ENCODE measurements at regions not wholly inside any gene's neighbourhood (a gene's known extent, or its start where the extent isn't known, plus 50 kb on each side); places are given as distances from the start of the nearest gene placed in this dataset.

GRCh38 chr5:91487420-91487819 is 104.3 kb upstream of the ARRDC3 start:
- FAIRE-seq = no peak
- CTCF ChIA-PET = no interaction called here

GRCh38 chr5:91486638-91487037 is 103.5 kb upstream of the ARRDC3 start:
- intact Hi-C loops (cut with micrococcal nuclease; ENCODE audit: unreplicated experiment) = no loop called here
- no peak for FAIRE-seq
- no peak for TF ChIP-seq CREM (IDR thresholded peaks at IDR 0.05; ENCODE audit: low read depth)
- TF ChIP-seq KAT2A (conservative IDR thresholded peaks at IDR 0.05; ENCODE audit: control insufficient read depth, low read depth, low read length) = no peak
- no peak for TF ChIP-seq SP1 (IDR thresholded peaks at IDR 0.05; ENCODE audit: low read depth, low read length)
- TF ChIP-seq CTCF (IDR thresholded peaks at IDR 0.05 in 2 of 3, conservative IDR thresholded peaks at IDR 0.05 in 1 of 3; ENCODE audit: control insufficient read depth in 2 of 3, extremely low read depth in 1 of 3, insufficient read depth in 1 of 3, low read depth in 3 of 3, low read length in 3 of 3) = no peak
- TF ChIP-seq JUNB (IDR thresholded peaks at IDR 0.05) = no peak
- TF ChIP-seq ZNF207 (IDR thresholded peaks at IDR 0.05; ENCODE audit: borderline replicate concordance) = no peak
- TF ChIP-seq POU2F2 (IDR thresholded peaks at IDR 0.05; ENCODE audit: borderline replicate concordance, low read depth, low read length) = no peak
- no peak for TF ChIP-seq MLLT1 (IDR thresholded peaks at IDR 0.05)
- TF ChIP-seq ZBTB11 (CRISPR knock-in tag; IDR thresholded peaks at IDR 0.05) = no peak

More at GRCh38 chr5:91487420-91487819, 104.3 kb upstream of the ARRDC3 start:
- Histone ChIP-seq H3K4me2 (ENCODE audit: control insufficient read depth, insufficient read depth) (no peak overlapping the region), H4K20me1 (ENCODE audit: control insufficient read depth, insufficient read depth) (no peaks in the 10 kb centered on the region), H3K36me3 (ENCODE audit: control insufficient read depth in 2 of 2, insufficient read depth in 2 of 2, low read length in 1 of 2) (no peaks in the 10 kb centered on the region), H3K9me3 (replicated peaks; ENCODE audit: control insufficient read depth, insufficient read depth, low read length) (no peaks in the 10 kb centered on the region), H3K27me3 (replicated peaks in 1 of 2; ENCODE audit: control insufficient read depth in 2 of 2, insufficient read depth in 2 of 2, low read length in 1 of 2) (no peaks in the 10 kb centered on the region), H3K4me1 (ENCODE audit: control insufficient read depth, insufficient read depth, low read length) (no peaks in the 10 kb centered on the region; the same call in 1 of the 2 replicates), H2AFZ (ENCODE audit: control insufficient read depth, low read depth, low read length) (no peak overlapping the region), H3K9ac (ENCODE audit: control insufficient read depth, insufficient read depth, low read length) (no peak overlapping the region), H3K79me2 (ENCODE audit: control insufficient read depth, insufficient read depth, low read length) (no peaks in the 10 kb centered on the region), H3K27ac (ENCODE audit: control insufficient read depth, insufficient read depth) (no peak overlapping the region), H3K4me3 (no peak overlapping the region)
- POLR2A ChIA-PET = no interaction called here
- intact Hi-C loops (cut with micrococcal nuclease; ENCODE audit: unreplicated experiment) (no loop called here), in situ Hi-C loops (cut with MboI) (no loop called here)
- SMC1A ChIA-PET (ENCODE audit: uncharacterized antibody, unreplicated experiment) = interaction anchor here (1.0 kb wide), 1 partner anchor 12 kb away, joined by 5 read pairs; no protein-coding TSS in a partner anchor
- DNase-seq (ENCODE audit: low read depth, low spot score) (no peak), ATAC-seq (no peak)
- no peak for TF ChIP-seq IRF4 (IDR thresholded peaks at IDR 0.05; ENCODE audit: low read depth, low read length)
- no peak for TF ChIP-seq HDAC6 (IDR thresholded peaks at IDR 0.05; ENCODE audit: unreplicated experiment)
- WGBS (ENCODE audit: insufficient coverage, insufficient replicate concordance, low lambda C conversion rate, missing lambda C conversion rate) = 43% methylated on average over 2 of the region's 2 CpGs
- RAD21 ChIA-PET (ENCODE audit: unreplicated experiment) = no interaction called here
- no TSS peak for BruUV-seq (replicated peaks)

More at GRCh38 chr5:91486638-91487037, 103.5 kb upstream of the ARRDC3 start:
- Histone ChIP-seq H3K27ac (ENCODE audit: control insufficient read depth, insufficient read depth) (no peak overlapping the region), H2AFZ (ENCODE audit: control insufficient read depth, low read depth, low read length) (no peak overlapping the region), H3K9me3 (replicated peaks; ENCODE audit: control insufficient read depth, insufficient read depth, low read length) (no peaks in the 10 kb centered on the region), H3K79me2 (ENCODE audit: control insufficient read depth, insufficient read depth, low read length) (no peaks in the 10 kb centered on the region), H3K36me3 (ENCODE audit: control insufficient read depth in 2 of 2, insufficient read depth in 2 of 2, low read length in 1 of 2) (no peaks in the 10 kb centered on the region), H3K4me2 (ENCODE audit: control insufficient read depth, insufficient read depth) (no peak overlapping the region), H3K4me3 (no peak overlapping the region), H3K9ac (ENCODE audit: control insufficient read depth, insufficient read depth, low read length) (no peak overlapping the region), H3K27me3 (replicated peaks in 1 of 2; ENCODE audit: control insufficient read depth in 2 of 2, insufficient read depth in 2 of 2, low read length in 1 of 2) (no peaks in the 10 kb centered on the region), H3K4me1 (ENCODE audit: control insufficient read depth, insufficient read depth, low read length) (no peaks in the 10 kb centered on the region), H4K20me1 (ENCODE audit: control insufficient read depth, insufficient read depth) (no peaks in the 10 kb centered on the region)
- ATAC-seq (no peak), DNase-seq (ENCODE audit: low read depth, low spot score) (no peak)
- POLR2A ChIA-PET = no interaction called here
- CTCF ChIA-PET = interaction anchor here (1.4 kb wide), 1 partner anchor 24 kb away, joined by 5 read pairs; no protein-coding TSS in a partner anchor
- WGBS (ENCODE audit: insufficient coverage, insufficient replicate concordance, low lambda C conversion rate, missing lambda C conversion rate) = 0% methylated on average over 2 of the region's 2 CpGs
- in situ Hi-C loops (cut with MboI) = no loop called here
- BruUV-seq (replicated peaks) = no TSS peak
- SMC1A ChIA-PET (ENCODE audit: uncharacterized antibody, unreplicated experiment) = no interaction called here
- RAD21 ChIA-PET (ENCODE audit: unreplicated experiment) = no interaction called here

Data from GM12878 (cell line).